HG02678 (cell line): ENCODE measurements at regions not wholly inside any gene's neighbourhood (a gene's known extent, or its start where the extent isn't known, plus 50 kb on each side); places are given as distances from the start of the nearest gene placed in this dataset.
"Not testable (repeated sequence)": the region's sequence is repeated elsewhere in the genome, so short reads cannot be mapped to it uniquely, and the experiment has no call there.

Experiments used
- ATAC-seq: cut with Tn5 transposase; IDR thresholded peaks from one replicate; pipeline ENCODE4 v1.9.1; 2021; ENCODE audit warnings: mild to moderate bottlenecking, moderate library complexity; ENCODE audit not compliant: unreplicated experiment

DNA sequence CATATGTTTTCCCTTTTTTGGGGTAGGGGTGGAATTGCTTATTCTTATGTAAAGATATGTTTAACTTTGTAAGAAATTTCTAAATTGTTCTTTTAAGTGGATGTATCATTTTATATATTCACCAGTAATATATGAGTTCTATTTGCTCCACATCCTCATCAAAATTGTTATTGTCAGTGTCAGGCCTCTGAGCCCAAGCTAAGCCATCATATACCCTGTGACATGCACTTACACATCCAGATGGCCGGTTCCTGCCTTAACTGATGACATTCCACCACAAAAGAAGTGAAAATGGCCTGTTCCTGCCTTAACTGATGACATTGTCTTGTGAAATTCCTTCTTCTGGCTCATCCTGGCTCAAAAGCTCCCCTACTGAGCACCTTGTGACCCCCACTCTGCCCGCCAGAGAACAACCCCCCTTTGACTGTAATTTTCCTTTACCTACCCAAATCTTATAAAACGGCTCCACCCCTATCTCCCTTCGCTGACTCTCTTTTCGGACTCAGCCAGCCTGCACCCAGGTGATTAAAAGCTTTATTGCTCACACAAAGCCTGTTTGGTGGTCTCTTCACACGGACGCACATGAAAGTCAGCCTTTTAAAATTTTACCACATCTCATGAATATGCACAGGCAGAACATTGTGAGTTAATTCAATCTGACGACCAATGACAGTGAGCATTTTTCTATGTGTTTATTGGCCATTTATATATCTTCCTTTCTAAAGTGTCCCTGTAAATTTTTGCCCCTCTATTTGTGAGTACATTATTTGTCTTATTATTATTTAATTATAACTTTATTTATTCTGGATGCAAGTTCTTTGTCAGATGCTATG lies 176.8 kb downstream of the CDC14C start:
- ATAC-seq: not testable (repeated sequence)

DNA sequence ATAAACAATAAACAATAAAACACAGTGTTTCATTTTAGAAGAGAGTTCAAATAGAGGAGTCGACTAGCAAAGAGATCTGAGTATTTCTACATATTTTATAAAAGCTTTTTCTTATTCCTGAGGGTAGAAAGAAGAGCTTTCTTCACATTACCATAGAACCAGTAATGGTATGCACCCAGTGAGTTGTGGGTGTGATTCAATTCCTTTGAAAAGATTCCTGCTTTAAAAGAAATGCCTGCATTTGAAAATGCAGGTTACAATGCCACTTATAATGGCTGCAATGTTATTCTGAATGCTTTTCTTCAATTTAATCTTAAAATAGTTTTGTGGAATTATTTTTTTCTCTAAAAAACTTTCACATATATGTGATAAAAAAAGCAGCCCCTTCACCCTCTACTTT lies 178.1 kb downstream of the CDC14C start:
- no peak for ATAC-seq

DNA sequence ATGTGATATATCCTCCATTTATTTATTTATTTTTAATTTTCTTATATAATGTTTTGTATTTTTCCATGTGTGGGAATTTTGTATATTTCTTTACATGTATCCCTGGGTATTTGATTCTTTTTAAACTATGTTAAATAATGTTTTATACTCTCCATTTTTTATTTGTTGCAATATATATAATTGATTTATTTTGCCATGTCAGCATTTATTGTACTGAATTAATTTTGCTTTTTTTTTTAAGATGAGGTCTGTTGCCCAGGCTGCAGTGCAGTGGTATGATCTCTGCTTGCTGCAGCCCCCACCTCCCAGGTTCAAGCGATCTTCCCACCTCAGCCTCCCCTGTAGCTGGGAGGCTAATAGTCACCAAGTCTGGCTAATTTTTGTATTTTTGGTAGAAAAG lies 187.4 kb downstream of the CDC14C start:
- no peak for ATAC-seq

DNA sequence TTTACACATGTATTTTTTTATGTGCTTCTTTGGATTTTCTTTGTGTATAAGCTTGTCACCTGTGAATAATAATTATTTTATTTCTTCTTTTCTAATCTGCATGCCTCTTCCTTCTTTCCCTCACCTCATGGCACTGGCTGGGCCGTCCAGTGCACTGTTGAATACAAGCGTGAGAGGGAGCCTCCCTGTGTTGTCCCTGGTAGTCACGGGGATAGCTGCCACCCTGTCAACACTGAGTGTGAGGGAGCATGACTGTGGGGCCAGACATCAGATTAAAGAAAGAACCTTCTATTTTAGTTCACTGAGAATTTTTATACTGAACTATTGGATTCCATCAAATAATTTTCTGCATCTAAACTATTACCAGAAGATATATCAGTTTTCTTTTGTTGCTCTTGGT lies 187.9 kb downstream of the CDC14C start:
- no peak for ATAC-seq

DNA sequence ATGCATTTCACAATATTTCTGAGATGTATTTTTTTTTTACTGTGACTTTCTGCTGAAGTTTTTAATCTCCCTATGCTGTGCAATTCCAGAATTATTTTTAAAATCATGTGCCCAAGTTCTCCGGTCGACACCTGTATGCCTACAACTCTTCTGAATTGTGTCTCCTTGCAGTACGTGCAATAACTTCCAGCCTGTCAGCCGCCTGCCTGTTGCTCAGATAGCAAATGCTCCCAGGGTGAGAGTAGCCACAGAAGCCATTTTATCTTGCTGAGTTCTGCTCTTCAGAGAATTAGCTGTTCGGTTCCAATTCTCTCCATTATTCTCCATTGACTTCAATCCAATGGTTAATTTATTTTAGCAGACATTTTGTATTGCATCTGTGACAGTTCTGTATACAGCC lies 188.3 kb downstream of the CDC14C start:
- ATAC-seq: no peak

DNA sequence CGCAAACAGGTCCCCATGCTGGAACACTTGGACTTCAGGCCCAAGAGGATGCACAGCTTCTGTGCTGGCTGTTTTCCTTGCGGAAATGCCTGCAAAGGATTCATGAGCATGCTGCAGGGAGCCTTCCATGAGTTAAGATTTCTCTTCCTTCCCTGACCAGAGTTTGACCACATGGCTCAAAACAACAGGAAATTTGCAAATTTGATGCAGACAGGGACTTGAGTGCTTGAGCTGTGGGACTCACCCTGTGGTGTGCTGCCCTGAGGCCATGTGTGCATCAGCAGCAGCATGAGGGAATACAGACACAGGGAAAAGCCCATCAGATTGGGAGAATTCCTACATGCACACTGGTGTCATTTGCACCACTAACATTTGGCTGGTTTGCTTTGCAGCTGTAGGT lies 195.4 kb downstream of the CDC14C start:
- no peak for ATAC-seq

DNA sequence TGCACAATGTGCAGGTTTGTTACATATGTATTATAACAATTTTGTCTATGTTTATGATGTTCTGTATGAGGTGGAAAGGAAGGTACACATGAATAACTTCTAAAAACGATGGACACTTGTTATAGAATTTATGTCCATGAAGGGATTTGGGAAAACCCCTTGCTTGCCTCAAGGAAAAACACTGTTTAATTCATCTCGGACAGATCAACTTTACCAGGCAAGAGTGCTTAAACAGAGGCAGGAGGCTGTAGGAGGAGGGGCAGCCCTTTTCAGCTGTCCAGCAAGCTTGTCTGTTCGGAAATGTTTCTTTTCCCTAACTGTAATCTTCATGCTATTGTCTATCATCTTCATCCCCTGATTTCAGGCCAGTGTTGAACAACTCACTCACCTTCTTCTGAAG lies 200.9 kb downstream of the CDC14C start:
- no peak for ATAC-seq

DNA sequence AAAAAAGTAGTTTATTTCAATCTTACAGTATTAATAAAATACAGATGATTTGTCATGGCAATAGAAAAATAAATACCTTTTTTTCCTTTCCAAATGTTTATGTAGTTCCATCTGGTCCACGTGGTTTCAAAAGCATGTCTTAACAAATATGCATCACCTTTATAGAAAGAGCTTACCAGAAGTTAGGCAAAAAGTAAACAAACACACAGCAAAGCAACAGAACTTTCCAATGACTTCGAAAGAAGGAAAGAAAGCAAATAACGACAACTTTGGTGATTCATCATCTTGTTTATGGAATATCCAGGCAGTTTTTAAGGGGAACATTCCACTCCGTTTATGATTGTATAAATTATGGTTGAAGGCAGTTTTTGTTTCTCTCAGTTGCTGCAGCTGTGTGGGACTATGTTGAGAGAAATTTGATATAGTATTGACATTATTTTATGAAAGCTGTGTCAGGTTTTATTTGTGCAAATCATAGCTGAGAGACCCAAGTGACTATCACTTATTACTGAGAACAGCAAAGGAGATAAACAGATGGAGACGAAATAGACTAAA lies 203.1 kb downstream of the CDC14C start:
- no peak for ATAC-seq

DNA sequence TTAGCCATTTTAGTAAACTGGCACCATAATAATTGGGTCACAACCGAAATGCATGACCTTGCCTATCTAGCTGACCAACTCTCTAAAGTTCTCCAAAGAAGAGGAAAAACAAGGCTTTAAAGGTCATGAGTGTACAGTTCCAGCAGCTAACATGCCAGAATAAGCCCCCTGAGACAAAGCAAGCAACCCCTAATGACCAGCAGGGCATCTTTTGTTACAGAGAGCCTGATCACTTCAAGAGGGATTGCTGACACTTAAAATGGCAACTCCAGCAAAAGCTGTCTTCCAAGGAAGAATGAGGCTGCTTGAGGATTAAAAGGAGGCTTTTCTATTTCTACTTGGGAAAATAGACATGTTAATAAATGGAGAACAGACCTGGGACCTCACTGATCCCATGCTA lies 213.6 kb downstream of the CDC14C start:
- ATAC-seq: no peak

DNA sequence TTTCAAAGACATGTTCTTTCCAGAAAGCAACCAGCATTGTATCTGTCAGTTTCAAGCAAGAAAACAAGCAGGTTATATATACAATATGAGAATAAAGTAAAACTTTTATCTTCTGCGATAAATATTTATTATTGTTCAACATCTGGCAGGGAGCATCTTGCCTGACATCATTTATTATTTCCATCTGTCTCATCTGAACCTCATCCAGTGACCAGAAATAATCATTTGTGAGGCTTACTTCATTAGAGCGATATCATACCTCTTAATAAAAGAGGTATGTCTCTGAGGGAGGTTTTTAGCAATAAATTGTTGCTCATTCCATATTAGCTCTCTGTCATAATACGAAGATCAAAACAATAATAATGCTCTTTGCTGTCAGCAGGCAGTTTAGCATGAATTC lies 226.1 kb downstream of the CDC14C start:
- ATAC-seq: no peak

DNA sequence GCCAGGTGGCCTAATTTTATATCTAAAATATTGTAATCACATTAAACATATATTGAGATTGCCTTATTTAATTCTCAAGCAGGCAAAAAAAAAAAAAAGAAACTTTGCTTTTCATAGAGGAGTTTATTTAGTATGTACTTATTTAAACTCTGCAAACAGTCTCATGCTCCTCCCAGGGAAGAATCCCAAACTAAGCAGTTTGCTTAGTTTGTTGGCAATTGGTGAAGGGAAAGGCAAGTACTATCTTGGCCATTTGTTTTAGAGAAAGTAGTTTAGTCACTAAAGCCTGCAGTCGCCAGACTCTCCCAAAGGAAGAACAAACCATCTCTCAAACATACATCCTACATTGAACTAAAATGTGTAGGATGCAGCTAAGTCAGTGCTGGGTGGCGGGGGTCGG lies 226.8 kb downstream of the CDC14C start:
- ATAC-seq: no peak

DNA sequence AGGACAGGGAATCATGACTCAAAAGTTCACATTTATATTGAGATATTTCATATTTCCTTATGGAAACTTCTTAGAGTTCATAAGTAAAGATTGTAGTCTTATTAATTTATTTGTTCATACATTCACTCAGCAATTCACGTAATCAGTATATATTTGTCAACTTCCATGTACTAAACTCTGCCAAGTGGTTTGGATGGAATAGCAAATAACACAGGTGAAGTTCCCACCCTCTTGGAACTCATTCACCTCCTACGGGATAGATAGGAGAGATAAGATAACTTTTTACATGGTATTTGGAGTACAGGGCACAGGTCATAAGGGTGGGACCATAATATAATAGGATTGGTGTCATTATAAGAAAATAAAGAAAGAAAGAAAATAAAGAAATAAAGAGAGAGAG lies 234.0 kb downstream of the CDC14C start:
- no peak for ATAC-seq

DNA sequence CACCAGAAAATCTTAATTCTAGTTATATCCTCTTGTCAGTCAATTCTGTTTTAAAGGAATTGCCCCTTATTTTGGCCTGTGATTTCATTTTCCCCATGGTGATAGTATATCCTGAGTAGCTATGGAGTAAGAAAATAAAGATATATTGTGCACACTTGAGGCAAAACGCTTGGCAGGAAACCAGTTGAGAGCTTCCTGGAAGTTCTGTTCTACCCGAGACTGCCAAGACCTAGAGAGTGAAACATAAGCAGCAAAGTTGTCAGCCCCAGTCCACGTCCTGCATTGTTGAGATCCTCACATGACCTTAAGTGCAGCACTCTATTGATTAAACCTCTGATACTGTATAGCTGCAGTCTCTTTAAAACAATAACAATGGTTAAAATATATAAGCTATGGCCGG lies 235.2 kb downstream of the CDC14C start:
- no peak for ATAC-seq

DNA sequence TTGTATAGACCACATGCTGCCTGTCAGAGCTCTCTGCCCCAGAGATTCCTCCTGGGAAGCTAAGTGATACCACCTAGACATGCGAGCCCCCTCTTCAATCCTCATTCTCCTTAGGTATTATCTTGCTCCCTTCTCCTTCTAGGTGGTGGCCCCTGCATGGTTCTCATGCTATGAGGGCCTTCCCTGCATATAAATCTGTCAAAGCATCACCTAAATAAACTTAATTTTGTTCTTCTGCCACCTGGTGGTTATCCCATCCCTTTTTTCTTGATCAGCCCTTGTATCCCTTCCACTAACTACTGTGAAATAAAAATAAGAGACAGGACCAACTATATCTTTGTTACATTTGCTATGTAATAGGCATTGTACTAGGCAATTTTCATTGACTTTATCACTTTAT lies 242.1 kb downstream of the CDC14C start:
- no peak for ATAC-seq

DNA sequence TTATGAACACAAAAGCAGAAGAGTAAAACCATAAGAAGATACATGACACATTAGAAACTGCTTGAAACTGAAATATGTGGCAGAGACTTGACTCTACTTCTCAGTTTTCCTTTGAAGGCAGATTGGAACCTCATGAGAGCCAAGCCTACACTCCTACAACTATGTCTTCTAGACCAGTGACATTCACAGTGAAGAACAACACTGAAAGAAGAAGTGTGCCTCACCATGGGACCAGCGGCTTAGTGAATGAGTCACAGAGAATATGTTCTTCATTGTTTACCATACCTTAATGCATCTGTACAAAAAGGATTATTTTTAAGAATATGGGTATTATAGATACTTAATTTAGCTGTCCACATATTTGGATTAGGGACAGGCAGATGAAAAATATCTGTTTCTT lies 248.3 kb downstream of the CDC14C start:
- no peak for ATAC-seq

DNA sequence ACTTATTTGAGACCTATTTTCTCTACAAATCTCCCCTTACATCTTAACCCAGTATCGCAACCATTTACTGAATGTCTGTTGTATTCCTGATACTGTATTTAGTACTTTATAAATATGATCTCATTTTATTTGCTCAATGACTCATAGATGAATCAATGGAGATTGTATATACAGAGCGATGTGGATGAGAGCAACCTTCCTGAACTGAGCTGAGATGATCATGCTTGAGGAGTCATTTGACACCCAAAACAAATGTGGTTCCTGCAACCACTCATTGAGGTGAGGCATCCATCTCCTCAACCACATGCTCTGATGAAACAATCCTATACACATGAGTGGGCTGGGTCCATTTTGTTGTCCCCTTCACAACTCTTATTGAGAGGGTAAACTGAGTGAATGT lies 250.0 kb downstream of the CDC14C start:
- no peak for ATAC-seq

DNA sequence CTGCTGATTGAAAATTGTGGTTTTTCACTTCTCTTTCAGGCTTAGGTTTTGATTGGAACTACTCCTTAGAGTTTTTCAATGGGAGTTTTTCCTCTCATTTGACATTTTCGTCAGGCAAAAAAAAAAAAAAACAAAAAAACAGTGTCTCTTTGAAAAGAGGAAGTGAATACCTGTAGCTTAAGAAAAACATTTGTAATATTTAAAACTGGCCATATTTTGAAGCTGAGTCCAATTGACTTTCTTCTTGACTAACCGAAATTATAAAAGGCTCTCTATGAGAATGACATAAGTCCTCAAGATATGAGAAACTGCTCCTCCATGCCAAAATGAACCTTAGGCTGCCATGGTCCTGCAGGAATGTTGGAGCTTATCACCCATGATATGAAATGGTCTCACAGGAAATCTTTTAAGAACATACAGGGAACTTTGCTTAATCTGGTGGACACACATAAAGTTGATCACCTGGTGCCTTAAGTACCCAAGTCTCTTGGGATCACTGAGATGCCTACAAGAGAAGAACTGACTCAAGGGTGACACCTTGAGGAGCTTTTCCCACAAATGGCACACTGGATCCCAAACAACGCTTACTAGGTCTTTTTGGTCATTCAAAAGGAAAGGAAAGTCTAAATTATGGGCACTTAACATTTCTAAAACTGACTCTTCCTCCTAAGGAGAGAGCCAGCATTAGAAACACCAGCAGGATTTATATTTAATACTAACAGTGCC lies 263.4 kb downstream of the CDC14C start:
- ATAC-seq: no peak

DNA sequence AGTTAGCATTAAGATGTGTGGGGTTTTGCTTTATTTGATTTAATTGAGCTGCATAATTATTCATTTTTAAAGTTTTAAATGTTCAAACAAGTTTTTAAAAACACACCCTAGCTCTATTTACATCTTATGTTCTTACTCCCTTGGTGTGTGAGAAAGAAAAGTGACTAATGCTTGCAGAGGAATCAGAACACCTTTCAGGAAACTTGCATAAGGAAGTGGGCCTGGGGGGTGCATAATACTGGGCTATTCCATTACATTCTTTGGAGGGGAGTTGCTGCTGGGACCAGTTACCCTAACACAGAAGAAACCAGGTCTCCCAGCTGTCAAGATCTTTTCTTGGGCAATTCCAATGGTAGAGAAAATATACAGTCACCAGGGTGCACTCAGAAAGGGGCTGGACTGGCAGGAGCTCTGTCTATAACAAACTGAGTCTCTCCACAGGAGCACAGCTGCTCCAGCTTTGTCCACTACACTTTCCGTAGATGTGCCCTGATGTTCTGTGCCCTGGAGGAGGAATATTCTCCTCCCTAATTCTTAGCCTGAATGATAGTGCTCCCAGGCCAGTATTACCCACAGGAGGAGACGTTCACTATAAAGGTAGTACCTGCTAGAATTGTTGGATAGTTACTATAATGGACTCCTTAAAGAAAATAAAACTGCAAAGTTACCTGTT lies 304.2 kb downstream of the CDC14C start:
- ATAC-seq: no peak

DNA sequence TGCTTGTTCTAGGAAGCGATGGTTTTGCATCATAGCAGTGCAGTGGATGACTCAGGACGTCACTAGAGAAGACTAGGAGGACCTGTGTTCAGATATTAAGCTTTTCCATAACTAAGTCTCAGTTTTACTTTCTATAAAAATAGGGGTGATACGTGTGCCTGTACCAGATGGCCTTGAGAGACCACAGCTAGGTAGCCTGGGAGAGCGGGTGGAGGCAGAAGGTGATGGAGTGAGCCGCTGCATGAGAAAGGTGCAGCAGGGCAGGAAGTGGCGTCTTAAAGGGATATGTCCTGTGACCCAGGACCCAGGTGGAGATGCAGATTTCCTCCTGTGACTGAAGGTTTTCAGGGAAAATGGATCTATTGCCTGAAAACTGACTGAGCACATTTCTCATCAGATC lies 304.9 kb downstream of the CDC14C start:
- no peak for ATAC-seq

DNA sequence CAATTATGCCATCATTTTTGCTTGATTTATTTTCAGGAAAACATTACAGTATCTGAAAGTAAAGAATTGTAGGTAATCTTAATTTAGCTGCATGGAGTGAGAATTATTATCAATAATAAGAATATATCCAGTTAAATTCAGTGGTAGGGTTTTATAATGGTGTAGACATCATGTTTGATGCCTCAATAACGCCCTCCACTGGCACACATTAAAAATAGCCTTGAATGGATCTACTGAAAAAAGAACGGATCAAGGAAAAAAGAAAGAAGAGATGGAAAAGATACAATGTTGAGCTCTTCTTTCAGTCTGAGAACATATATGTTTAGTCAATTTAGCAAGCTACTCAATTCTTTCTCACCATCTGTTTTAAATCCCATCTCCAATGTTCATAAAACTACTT lies 319.2 kb downstream of the CDC14C start:
- no peak for ATAC-seq

DNA sequence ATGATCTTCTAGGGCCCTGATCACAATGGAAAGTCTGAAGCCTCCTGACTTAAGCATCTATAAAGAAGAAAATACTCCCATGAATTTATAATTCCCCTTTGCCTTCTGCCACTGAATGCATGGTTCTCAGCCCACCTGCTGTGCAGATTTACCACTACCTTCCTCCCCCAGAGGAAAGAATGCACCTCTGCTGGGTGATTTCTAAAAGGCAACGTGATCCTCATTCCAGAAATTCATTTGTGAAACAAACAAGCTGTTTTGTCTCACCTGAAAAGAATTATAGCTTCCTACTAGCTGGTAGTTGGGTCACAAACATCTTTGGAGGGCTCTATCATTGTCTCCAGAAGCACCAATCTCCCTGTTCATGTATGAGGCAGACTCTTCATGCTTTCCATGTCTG lies 320.2 kb downstream of the CDC14C start:
- ATAC-seq: no peak

DNA sequence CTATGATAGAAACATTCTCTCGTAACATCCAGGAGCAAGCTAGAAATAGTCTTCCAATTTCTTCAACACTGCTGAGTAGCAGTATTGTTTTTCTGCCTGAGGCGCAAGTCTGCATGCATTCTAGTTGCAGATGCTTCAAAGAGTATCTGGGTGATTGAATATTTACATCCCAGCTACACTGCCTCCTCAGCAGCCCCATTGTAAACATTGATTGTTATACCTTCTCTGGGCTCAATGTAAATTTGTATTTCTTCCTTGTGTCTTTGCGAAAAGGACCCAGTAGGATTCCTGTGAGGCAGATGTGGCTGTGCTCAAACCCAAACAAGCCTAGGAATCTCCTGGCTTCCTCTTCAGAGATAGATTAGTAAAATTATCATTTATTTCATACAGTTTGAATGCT lies 320.7 kb downstream of the CDC14C start:
- no peak for ATAC-seq
